Endothelial cell (in vitro differentiated cells): ENCODE measurements at regions not wholly inside any gene's neighbourhood (a gene's known extent, or its start where the extent isn't known, plus 50 kb on each side); places are given as distances from the start of the nearest gene placed in this dataset.

Source experiments
- DNase-seq: peaks from one replicate; pipeline ENCODE4 v3.0.0; 2021; ENCODE audit warnings: low spot score
- H3K27ac Mint-ChIP-seq: one replicate; pipeline ENCODE4 v1.8.0; 2021; ENCODE audit warnings: mixed read lengths, inconsistent platforms; ENCODE audit not compliant: unreplicated experiment
- H3K27me3 Mint-ChIP-seq: one replicate; pipeline ENCODE4 v1.8.0; 2021; ENCODE audit warnings: mild to moderate bottlenecking, moderate library complexity, mixed read lengths, inconsistent platforms; ENCODE audit not compliant: unreplicated experiment
- H3K36me3 Mint-ChIP-seq: one replicate; pipeline ENCODE4 v1.8.0; 2021; ENCODE audit warnings: mild to moderate bottlenecking, low read depth, mixed read lengths, inconsistent platforms; ENCODE audit not compliant: unreplicated experiment
- H3K4me1 Mint-ChIP-seq: one replicate; pipeline ENCODE4 v1.8.0; 2021; ENCODE audit warnings: mild to moderate bottlenecking, mixed read lengths, inconsistent platforms; ENCODE audit not compliant: unreplicated experiment
- H3K4me3 Mint-ChIP-seq: one replicate; pipeline ENCODE4 v1.8.0; 2021; ENCODE audit warnings: mild to moderate bottlenecking, mixed read lengths, inconsistent platforms; ENCODE audit not compliant: unreplicated experiment
- H3K9me3 Mint-ChIP-seq: one replicate; pipeline ENCODE4 v1.8.0; 2021; ENCODE audit warnings: mixed read lengths, inconsistent platforms; ENCODE audit not compliant: unreplicated experiment
- TF ChIP-seq, protein P1 (sequence below): fragments of 200-600 bp; sonication (generic); IDR thresholded peaks from one replicate; pipeline ENCODE4 v1.5.0; 2021; ENCODE audit warnings: antibody characterized with exemption; ENCODE audit not compliant: unreplicated experiment

DNA sequence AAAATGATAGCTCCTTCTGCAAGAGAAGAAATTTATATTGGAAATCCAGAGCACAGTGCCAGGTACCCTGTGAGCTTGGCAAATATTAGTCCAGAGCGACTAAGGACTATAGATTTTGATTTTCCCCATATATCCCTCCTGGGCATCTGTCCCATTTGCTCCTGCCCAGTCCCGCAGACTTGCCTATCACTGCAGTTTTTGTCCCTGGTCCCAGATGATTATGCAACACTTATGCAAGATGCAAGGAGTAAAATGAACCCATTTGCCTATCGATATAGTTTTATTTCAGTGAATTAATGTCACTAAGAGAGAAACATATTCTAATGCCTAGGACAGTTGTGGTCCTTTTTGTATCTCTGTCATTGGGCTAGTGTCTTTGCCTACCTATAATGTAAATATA is 215.9 kb upstream of the BMP4 start:
- Mint-ChIP-seq H3K9me3 (no peaks in the 10 kb centered on the region), H3K27me3 (peaks cover 2% of the 10 kb centered on the region), H3K4me3 (no peak overlapping the region), H3K27ac (no peak overlapping the region), H3K4me1 (peaks cover 35% of the 10 kb centered on the region), H3K36me3 (no peaks in the 10 kb centered on the region)
- TF ChIP-seq, protein P1, sequence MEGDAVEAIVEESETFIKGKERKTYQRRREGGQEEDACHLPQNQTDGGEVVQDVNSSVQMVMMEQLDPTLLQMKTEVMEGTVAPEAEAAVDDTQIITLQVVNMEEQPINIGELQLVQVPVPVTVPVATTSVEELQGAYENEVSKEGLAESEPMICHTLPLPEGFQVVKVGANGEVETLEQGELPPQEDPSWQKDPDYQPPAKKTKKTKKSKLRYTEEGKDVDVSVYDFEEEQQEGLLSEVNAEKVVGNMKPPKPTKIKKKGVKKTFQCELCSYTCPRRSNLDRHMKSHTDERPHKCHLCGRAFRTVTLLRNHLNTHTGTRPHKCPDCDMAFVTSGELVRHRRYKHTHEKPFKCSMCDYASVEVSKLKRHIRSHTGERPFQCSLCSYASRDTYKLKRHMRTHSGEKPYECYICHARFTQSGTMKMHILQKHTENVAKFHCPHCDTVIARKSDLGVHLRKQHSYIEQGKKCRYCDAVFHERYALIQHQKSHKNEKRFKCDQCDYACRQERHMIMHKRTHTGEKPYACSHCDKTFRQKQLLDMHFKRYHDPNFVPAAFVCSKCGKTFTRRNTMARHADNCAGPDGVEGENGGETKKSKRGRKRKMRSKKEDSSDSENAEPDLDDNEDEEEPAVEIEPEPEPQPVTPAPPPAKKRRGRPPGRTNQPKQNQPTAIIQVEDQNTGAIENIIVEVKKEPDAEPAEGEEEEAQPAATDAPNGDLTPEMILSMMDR: no peak
- no peak for DNase-seq

DNA sequence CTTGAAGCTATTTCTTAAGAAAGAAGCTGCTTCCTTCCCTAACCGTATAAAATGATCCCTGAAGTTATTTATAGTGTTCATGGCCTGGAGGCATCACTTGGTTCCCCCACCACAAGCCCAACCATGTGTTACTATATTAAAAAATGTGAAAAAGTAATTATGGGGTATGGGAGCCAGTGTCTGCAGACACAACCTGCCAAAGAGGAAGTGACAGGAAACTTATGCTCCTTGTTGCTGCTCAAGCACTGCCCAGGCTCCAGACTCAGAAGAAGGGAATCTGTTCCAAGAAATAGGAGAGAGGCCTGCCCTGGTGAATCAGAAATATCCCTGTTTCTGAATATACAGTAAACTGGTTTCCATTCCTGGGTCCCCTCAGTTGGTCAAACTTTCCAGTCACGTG is 217.2 kb upstream of the BMP4 start:
- TF ChIP-seq, protein P1: no peak
- no peak for DNase-seq
- H3K27ac Mint-ChIP-seq: peak overlapping the region; percentile 55
- peaks cover 43% of the 10 kb centered on the region for H3K4me1 Mint-ChIP-seq
- H3K27me3 Mint-ChIP-seq: peaks cover 2% of the 10 kb centered on the region
- H3K4me3 Mint-ChIP-seq: no peak overlapping the region
- no peaks in the 10 kb centered on the region for H3K9me3 Mint-ChIP-seq
- no peaks in the 10 kb centered on the region for H3K36me3 Mint-ChIP-seq

- peaks cover 47% of the 10 kb centered on the region for H3K4me1 Mint-ChIP-seq
- no peaks in the 10 kb centered on the region for H3K9me3 Mint-ChIP-seq
- TF ChIP-seq, protein P1: no peak
- H3K4me3 Mint-ChIP-seq: no peak overlapping the region
- H3K27me3 Mint-ChIP-seq: peaks cover 2% of the 10 kb centered on the region
- DNase-seq: no peak
- H3K27ac Mint-ChIP-seq: peak overlapping the region; percentile 55
- H3K36me3 Mint-ChIP-seq: no peaks in the 10 kb centered on the region
Observed at GRCh38 chr14:54174457-54174856, 217.8 kb upstream of the BMP4 start.

DNA sequence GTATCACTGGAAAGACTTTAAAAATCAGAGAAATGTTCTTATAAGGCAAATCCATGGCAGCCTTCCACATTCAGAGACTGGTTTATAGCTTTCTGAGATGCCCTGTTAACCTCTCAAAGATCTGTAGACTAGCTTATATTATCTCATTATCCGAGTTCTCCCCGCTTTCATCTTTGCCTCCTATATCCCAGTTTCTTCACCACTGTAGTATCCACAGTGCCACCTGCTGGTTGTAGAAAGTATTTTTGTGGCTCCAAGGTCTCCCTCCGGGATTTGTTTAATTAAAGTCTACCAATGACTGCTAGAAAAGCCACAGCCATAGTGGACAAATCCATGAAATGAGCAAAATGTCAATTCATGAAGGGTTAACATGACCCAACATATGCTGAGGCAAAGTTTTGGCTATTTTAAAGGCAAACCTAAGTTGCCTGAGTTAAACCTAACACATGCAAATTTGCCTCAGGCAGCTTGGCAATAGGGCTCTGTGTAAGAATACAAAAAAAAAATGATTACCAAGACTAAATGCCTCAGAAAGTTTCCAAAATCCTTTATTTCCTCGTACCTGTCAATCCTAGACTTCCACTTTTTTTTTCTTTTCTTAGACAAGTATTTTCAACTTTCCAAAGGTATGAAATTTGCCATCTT is 218.8 kb upstream of the BMP4 start:
- no peaks in the 10 kb centered on the region for H3K36me3 Mint-ChIP-seq
- H3K27ac Mint-ChIP-seq: no peak overlapping the region
- peaks cover 49% of the 10 kb centered on the region for H3K4me1 Mint-ChIP-seq
- peaks cover 2% of the 10 kb centered on the region for H3K27me3 Mint-ChIP-seq
- no peaks in the 10 kb centered on the region for H3K9me3 Mint-ChIP-seq
- TF ChIP-seq, protein P1: peak; percentile 96
- no peak overlapping the region for H3K4me3 Mint-ChIP-seq
- DNase-seq: peak; percentile 74

DNA sequence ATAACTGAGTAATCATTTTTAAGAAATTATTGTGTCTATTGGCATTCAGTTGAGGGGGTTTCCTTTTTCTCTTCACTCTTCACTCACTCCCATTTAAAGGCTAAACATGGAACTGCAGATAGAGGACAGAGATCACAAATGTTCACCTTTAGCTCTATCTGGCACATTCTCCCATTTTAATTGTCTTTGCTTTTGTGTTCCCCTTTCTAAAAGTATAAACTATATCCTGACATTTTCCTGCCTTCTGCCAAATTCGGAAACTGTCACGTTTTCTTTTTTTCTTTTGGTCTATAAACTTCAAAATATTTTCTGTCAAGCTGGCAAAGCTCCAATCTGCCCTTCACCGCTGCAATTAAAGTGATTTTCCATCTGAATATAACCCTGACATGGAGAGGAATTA is 219.8 kb upstream of the CDKN3 start:
- H3K9me3 Mint-ChIP-seq: no peaks in the 10 kb centered on the region
- no peaks in the 10 kb centered on the region for H3K27me3 Mint-ChIP-seq
- H3K4me1 Mint-ChIP-seq: peaks cover 59% of the 10 kb centered on the region

More for the DNA sequence above, 219.8 kb upstream of the CDKN3 start:
- TF ChIP-seq, protein P1: no peak
- no peak for DNase-seq
- Mint-ChIP-seq H3K36me3 (no peaks in the 10 kb centered on the region), H3K27ac (no peak overlapping the region), H3K4me3 (no peak overlapping the region)
